Osteocyte (in vitro differentiated cells): ENCODE measurements at regions not wholly inside any gene's neighbourhood (a gene's known extent, or its start where the extent isn't known, plus 50 kb on each side); places are given as distances from the start of the nearest gene placed in this dataset.

Experiments
- DNase-seq: peaks from one replicate; pipeline ENCODE4 v3.0.0; 2021; ENCODE audit warnings: mixed read lengths; ENCODE audit not compliant: unreplicated experiment; ENCODE audit errors: extremely low spot score
- H3K27ac Mint-ChIP-seq: one replicate; pipeline ENCODE4 v1.8.0; 2021; ENCODE audit warnings: mild to moderate bottlenecking, mixed read lengths; ENCODE audit not compliant: unreplicated experiment
- H3K27me3 Mint-ChIP-seq: one replicate; pipeline ENCODE4 v1.8.0; 2021; ENCODE audit warnings: mixed read lengths; ENCODE audit not compliant: unreplicated experiment
- H3K36me3 Mint-ChIP-seq: one replicate; pipeline ENCODE4 v1.8.0; 2021; ENCODE audit warnings: mixed read lengths; ENCODE audit not compliant: unreplicated experiment
- H3K4me1 Mint-ChIP-seq: one replicate; pipeline ENCODE4 v1.8.0; 2021; ENCODE audit warnings: mixed read lengths; ENCODE audit not compliant: unreplicated experiment
- H3K4me3 Mint-ChIP-seq: one replicate; pipeline ENCODE4 v1.8.0; 2021; ENCODE audit warnings: mild to moderate bottlenecking, moderate library complexity, mixed read lengths; ENCODE audit not compliant: unreplicated experiment
- H3K9me3 Mint-ChIP-seq: one replicate; pipeline ENCODE4 v1.8.0; 2021; ENCODE audit warnings: mixed read lengths; ENCODE audit not compliant: unreplicated experiment
- CTCF ChIP-seq: fragments of 200-600 bp; sonication (generic); IDR thresholded peaks from 2 replicates; pipeline ENCODE4 v1.5.0; 2021; ENCODE audit warnings: antibody characterized with exemption, mild to moderate bottlenecking, moderate library complexity

- no peak for TF ChIP-seq CTCF
Observed at GRCh38 chr2:103346780-103347179, 584.9 kb downstream of the TMEM182 start.

GRCh38 chr2:103353774-103354173 lies 591.9 kb downstream of the TMEM182 start:
- H3K4me1 Mint-ChIP-seq: no peaks in the 10 kb centered on the region
- no peaks in the 10 kb centered on the region for H3K27me3 Mint-ChIP-seq

More at GRCh38 chr2:103346780-103347179, 584.9 kb downstream of the TMEM182 start:
- no peak for DNase-seq
- Mint-ChIP-seq H3K27me3 (no peaks in the 10 kb centered on the region), H3K27ac (no peak overlapping the region), H3K4me1 (no peaks in the 10 kb centered on the region), H3K4me3 (no peak overlapping the region), H3K36me3 (no peaks in the 10 kb centered on the region), H3K9me3 (peaks cover 15% of the 10 kb centered on the region)

GRCh38 chr2:103355287-103355686 lies 593.5 kb downstream of the TMEM182 start:
- peaks cover 13% of the 10 kb centered on the region for H3K9me3 Mint-ChIP-seq
- DNase-seq: no peak
- H3K27ac Mint-ChIP-seq: no peak overlapping the region
- no peak for TF ChIP-seq CTCF
- H3K27me3 Mint-ChIP-seq: no peaks in the 10 kb centered on the region
- H3K4me1 Mint-ChIP-seq: no peaks in the 10 kb centered on the region
- H3K36me3 Mint-ChIP-seq: no peaks in the 10 kb centered on the region
- no peak overlapping the region for H3K4me3 Mint-ChIP-seq

More at GRCh38 chr2:103353774-103354173, 591.9 kb downstream of the TMEM182 start:
- H3K27ac Mint-ChIP-seq: no peak overlapping the region
- H3K4me3 Mint-ChIP-seq: no peak overlapping the region
- TF ChIP-seq CTCF: no peak
- no peak for DNase-seq
- no peaks in the 10 kb centered on the region for H3K36me3 Mint-ChIP-seq
- peaks cover 13% of the 10 kb centered on the region for H3K9me3 Mint-ChIP-seq

GRCh38 chr2:103361712-103362111 lies 599.9 kb downstream of the TMEM182 start:
- no peak for DNase-seq
- Mint-ChIP-seq H3K36me3 (no peaks in the 10 kb centered on the region), H3K9me3 (peaks cover 10% of the 10 kb centered on the region), H3K27me3 (no peaks in the 10 kb centered on the region), H3K4me3 (no peak overlapping the region), H3K4me1 (no peaks in the 10 kb centered on the region), H3K27ac (no peak overlapping the region)
- no peak for TF ChIP-seq CTCF

GRCh38 chr2:103363639-103364038 lies 601.8 kb downstream of the TMEM182 start:
- Mint-ChIP-seq H3K4me3 (no peak overlapping the region), H3K36me3 (no peaks in the 10 kb centered on the region), H3K4me1 (no peaks in the 10 kb centered on the region), H3K27ac (no peak overlapping the region), H3K27me3 (no peaks in the 10 kb centered on the region), H3K9me3 (peaks cover 2% of the 10 kb centered on the region)
- no peak for DNase-seq
- no peak for TF ChIP-seq CTCF
